Breast epithelium (tissue), 3 donors: ENCODE measurements at regions not wholly inside any gene's neighbourhood (a gene's known extent, or its start where the extent isn't known, plus 50 kb on each side); places are given as distances from the start of the nearest gene placed in this dataset.

Experiments
- CTCF ChIP-seq, 3 donors: fragments of 450-650 bp; IDR thresholded peaks; one replicate each; pipeline ENCODE4 v1.5.1; 2016 to 2017; ENCODE audit warnings: antibody characterized with exemption in 3 of 3, mild to moderate bottlenecking in 3 of 3, moderate library complexity in 3 of 3
- POLR2A ChIP-seq: fragments of 450-650 bp; IDR thresholded peaks from one replicate; pipeline ENCODE4 v1.6.1; 2016; ENCODE audit warnings: antibody characterized with exemption, mild to moderate bottlenecking, moderate library complexity
- POLR2AphosphoS5 ChIP-seq, 3 donors: sonication (generic); formaldehyde crosslinking; IDR thresholded peaks; one replicate each; pipeline ENCODE4 v1.6.1; 2017; ENCODE audit warnings: antibody characterized with exemption in 3 of 3

DNA sequence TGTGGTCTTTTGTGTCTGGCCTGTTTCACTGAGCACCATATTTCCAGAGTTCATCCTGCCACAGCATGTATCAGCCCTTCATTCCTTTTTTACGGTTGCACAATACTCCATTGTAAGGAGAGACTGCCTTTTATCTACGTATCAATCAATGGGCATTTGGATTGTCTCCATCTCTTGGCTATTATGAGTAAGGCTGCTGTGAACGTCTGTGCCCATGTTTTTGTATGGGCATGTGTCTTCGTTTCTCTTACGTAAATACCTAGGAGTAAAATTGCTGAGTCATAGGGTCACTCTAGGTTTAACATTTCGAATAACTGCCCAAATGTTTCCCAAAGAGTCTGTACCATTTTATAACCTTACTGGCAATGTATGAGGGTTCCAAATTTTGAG, 202.8 kb upstream of the FOXF1 start:
- TF ChIP-seq POLR2A (no peak), CTCF (IDR thresholded peaks at IDR 0.05) (no peak), POLR2AphosphoS5 (IDR thresholded peaks at IDR 0.05) (no peak)
